Osteocyte (in vitro differentiated cells): ENCODE measurements at regions not wholly inside any gene's neighbourhood (a gene's known extent, or its start where the extent isn't known, plus 50 kb on each side); places are given as distances from the start of the nearest gene placed in this dataset.

Experiments
- DNase-seq: peaks from one replicate; pipeline ENCODE4 v3.0.0; 2021; ENCODE audit warnings: mixed read lengths; ENCODE audit not compliant: unreplicated experiment; ENCODE audit errors: extremely low spot score
- H3K27ac Mint-ChIP-seq: one replicate; pipeline ENCODE4 v1.8.0; 2021; ENCODE audit warnings: mild to moderate bottlenecking, mixed read lengths; ENCODE audit not compliant: unreplicated experiment
- H3K27me3 Mint-ChIP-seq: one replicate; pipeline ENCODE4 v1.8.0; 2021; ENCODE audit warnings: mixed read lengths; ENCODE audit not compliant: unreplicated experiment
- H3K36me3 Mint-ChIP-seq: one replicate; pipeline ENCODE4 v1.8.0; 2021; ENCODE audit warnings: mixed read lengths; ENCODE audit not compliant: unreplicated experiment
- H3K4me1 Mint-ChIP-seq: one replicate; pipeline ENCODE4 v1.8.0; 2021; ENCODE audit warnings: mixed read lengths; ENCODE audit not compliant: unreplicated experiment
- H3K4me3 Mint-ChIP-seq: one replicate; pipeline ENCODE4 v1.8.0; 2021; ENCODE audit warnings: mild to moderate bottlenecking, moderate library complexity, mixed read lengths; ENCODE audit not compliant: unreplicated experiment
- H3K9me3 Mint-ChIP-seq: one replicate; pipeline ENCODE4 v1.8.0; 2021; ENCODE audit warnings: mixed read lengths; ENCODE audit not compliant: unreplicated experiment
- TF ChIP-seq, protein P1 (sequence below): fragments of 200-600 bp; sonication (generic); IDR thresholded peaks from 2 replicates; pipeline ENCODE4 v1.5.0; 2021; ENCODE audit warnings: antibody characterized with exemption, mild to moderate bottlenecking, moderate library complexity

DNA sequence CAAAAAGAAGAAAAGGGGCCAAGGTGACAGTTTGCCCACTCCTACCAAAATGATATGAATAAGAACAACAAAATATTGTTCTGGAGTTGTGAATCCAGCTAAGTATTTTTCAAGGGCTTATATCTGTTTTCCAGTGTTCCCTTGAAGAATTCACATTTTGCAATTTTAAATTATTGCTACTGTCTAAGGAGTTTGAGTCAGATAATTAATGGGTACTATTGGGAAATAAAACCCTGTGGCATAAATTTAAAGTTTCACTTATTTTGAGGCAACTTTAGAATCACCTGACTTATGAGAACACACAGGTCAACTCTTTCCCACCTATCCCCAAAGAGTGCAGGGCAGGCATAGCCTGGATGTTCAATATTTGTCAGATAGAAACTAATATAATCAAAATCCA, 188.0 kb upstream of the GHR start:
- no peaks in the 10 kb centered on the region for H3K27me3 Mint-ChIP-seq
- H3K27ac Mint-ChIP-seq = no peak overlapping the region
- no peak overlapping the region for H3K4me3 Mint-ChIP-seq
- peaks cover 5% of the 10 kb centered on the region for H3K9me3 Mint-ChIP-seq
- no peaks in the 10 kb centered on the region for H3K4me1 Mint-ChIP-seq
- TF ChIP-seq, protein P1, sequence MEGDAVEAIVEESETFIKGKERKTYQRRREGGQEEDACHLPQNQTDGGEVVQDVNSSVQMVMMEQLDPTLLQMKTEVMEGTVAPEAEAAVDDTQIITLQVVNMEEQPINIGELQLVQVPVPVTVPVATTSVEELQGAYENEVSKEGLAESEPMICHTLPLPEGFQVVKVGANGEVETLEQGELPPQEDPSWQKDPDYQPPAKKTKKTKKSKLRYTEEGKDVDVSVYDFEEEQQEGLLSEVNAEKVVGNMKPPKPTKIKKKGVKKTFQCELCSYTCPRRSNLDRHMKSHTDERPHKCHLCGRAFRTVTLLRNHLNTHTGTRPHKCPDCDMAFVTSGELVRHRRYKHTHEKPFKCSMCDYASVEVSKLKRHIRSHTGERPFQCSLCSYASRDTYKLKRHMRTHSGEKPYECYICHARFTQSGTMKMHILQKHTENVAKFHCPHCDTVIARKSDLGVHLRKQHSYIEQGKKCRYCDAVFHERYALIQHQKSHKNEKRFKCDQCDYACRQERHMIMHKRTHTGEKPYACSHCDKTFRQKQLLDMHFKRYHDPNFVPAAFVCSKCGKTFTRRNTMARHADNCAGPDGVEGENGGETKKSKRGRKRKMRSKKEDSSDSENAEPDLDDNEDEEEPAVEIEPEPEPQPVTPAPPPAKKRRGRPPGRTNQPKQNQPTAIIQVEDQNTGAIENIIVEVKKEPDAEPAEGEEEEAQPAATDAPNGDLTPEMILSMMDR = no peak
- DNase-seq = no peak
- no peaks in the 10 kb centered on the region for H3K36me3 Mint-ChIP-seq

DNA sequence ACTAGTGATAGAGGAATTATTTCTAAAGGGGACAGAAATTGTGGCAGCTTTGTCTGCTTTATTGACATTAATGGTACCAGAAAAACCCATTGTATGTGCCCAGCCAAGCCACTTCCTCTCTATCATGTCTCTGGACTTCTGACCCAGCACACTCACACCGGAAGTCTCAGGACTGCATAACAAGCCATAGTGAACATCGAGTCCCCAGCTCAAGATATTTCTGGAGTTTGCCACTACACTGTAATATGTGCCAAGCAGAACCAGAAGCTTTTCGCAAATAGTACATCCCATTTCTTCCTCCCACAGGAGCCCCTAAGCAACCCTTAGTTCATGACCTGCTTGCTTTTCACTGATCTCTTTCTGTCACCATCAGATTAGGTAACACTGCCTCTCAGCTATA, 187.4 kb upstream of the GHR start:
- no peak for DNase-seq
- TF ChIP-seq, protein P1 = no peak
- Mint-ChIP-seq H3K36me3 (no peaks in the 10 kb centered on the region), H3K4me3 (no peak overlapping the region), H3K9me3 (peaks cover 5% of the 10 kb centered on the region), H3K4me1 (no peaks in the 10 kb centered on the region), H3K27me3 (no peaks in the 10 kb centered on the region), H3K27ac (no peak overlapping the region)

DNA sequence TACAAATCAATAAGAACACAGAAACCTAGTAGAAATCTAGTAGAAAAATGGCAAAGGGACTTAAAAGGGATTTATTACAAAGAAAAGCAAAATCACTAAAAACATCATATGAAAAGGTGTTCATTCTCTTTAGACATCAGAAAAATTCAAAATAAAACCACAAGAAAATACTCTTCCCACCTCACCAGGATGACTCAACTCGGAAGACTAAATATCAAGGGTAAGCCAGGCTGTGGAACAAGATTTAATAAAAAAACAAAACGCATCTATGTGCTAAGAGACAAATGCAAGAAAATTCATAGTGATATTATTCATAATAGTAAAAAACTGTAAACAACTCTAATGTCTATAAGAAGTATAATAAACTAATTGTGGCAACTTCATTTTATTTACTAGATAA, 181.6 kb upstream of the GHR start:
- H3K4me1 Mint-ChIP-seq = no peaks in the 10 kb centered on the region
- no peak overlapping the region for H3K4me3 Mint-ChIP-seq
- no peaks in the 10 kb centered on the region for H3K27me3 Mint-ChIP-seq
- no peak overlapping the region for H3K27ac Mint-ChIP-seq
- TF ChIP-seq, protein P1 = no peak
- no peak for DNase-seq
- H3K9me3 Mint-ChIP-seq = no peaks in the 10 kb centered on the region
- H3K36me3 Mint-ChIP-seq = no peaks in the 10 kb centered on the region

DNA sequence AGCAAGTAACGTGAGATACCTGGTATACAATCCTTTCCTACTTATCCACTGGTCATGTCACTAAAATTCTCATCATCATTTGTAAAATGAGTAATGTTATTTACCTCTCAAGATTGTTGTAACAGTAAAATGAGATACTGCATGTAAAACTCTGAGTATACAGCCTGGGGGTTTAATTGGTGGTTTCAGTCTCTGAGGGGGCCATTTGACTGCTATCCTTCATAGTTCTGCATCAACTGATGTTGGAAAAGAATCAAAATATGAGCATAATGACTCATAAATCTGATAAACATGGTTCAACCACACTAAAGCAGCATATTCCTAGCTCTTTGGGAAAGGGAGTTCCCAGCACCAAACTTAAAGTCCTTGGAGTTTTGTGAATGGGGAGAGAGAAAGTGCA, 181.0 kb upstream of the GHR start:
- H3K27me3 Mint-ChIP-seq = no peaks in the 10 kb centered on the region

DNA sequence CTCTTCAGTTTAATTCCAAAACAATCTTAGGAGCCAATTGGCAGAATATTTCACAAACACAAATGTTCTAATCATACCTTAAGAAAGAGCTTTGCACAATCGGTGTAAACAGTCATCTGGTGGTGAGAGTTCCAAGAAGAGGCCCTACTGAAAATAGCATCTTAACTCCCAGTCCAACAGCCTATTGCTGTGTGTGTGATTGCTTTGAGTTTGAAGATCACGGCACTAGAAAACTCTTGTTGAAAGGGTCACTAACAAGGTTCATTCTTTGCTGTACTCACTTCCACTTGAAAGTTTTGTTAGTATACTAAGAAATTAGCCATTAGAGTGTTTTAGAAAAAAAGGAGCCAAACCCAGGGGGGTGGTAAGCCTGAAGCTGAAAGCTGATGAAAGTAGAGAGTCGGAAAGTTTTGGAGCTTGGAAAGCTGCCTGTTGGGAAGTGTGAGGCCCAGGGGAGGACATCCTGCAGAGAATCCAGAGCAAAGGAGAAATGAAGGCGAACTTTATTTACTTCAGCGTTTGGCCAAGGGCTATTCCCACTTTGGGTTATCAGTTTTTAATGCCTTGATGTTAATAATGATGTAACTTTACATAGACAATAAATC, 180.3 kb upstream of the GHR start:
- H3K4me1 Mint-ChIP-seq = no peaks in the 10 kb centered on the region
- H3K27ac Mint-ChIP-seq = no peak overlapping the region
- H3K9me3 Mint-ChIP-seq = no peaks in the 10 kb centered on the region
- no peaks in the 10 kb centered on the region for H3K36me3 Mint-ChIP-seq
- no peak overlapping the region for H3K4me3 Mint-ChIP-seq
- TF ChIP-seq, protein P1 = no peak
- H3K27me3 Mint-ChIP-seq = no peaks in the 10 kb centered on the region
- DNase-seq = no peak

More for the DNA sequence above, 181.0 kb upstream of the GHR start:
- Mint-ChIP-seq H3K4me3 (no peak overlapping the region), H3K4me1 (no peaks in the 10 kb centered on the region), H3K9me3 (no peaks in the 10 kb centered on the region), H3K36me3 (no peaks in the 10 kb centered on the region), H3K27ac (no peak overlapping the region)
- no peak for DNase-seq
- TF ChIP-seq, protein P1 = no peak
